Gastrocnemius medialis (tissue), 4 donors: ENCODE measurements at regions not wholly inside any gene's neighbourhood (a gene's known extent, or its start where the extent isn't known, plus 50 kb on each side); places are given as distances from the start of the nearest gene placed in this dataset.

Experiments
- POLR2A ChIP-seq, 2 donors: fragments of 450-650 bp; IDR thresholded peaks; one replicate each; pipeline ENCODE4 v1.6.1; 2017; ENCODE audit warnings: antibody characterized with exemption in 2 of 2, mild to moderate bottlenecking in 2 of 2, moderate library complexity in 2 of 2
- TF ChIP-seq, protein P1 (sequence below), 5 experiments: fragments of 450-650 bp in 3 of 5; fragments of 200-600 bp in 2 of 5; sonication (generic) in 2 of 5; IDR thresholded peaks in 4 of 5; conservative IDR thresholded peaks in 1 of 5; 1 replicate in 4 of 5; 2 replicates in 1 of 5; pipeline ENCODE4 v1.5.1; 2016 to 2019; ENCODE audit warnings: antibody characterized with exemption in 5 of 5, mild to moderate bottlenecking in 3 of 5, moderate library complexity in 3 of 5

DNA sequence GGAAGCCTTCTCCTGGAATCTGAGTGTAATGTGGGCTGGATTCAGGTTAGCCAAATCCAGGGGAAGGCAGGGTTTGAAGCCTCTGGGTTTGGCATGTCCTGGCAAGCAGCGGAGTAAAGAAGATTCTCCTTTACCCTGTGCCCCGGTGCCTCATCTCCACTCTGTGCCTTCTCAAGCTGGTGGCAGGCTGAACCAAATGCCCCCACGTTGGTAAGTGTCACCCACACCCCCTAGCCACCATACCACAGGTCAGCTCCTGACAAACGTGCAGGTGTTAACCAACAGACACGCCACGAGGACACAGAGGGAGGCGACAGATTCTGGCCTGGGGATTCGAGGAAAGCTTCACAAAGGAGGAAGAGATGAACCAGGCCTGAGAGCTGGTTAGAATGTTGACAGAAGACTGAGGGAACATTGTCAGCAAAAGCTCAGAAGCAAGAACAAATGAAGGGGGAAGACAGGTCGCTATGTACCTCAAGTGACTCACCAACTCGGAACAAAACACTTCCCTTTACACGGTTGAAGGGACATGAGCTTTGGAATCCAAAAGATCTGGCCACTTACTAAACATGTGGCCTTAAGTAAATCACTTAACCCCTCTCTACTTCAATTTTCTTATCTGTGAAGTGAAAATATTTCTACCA, 85.2 kb upstream of the LCLAT1 start:
- TF ChIP-seq, protein P1, sequence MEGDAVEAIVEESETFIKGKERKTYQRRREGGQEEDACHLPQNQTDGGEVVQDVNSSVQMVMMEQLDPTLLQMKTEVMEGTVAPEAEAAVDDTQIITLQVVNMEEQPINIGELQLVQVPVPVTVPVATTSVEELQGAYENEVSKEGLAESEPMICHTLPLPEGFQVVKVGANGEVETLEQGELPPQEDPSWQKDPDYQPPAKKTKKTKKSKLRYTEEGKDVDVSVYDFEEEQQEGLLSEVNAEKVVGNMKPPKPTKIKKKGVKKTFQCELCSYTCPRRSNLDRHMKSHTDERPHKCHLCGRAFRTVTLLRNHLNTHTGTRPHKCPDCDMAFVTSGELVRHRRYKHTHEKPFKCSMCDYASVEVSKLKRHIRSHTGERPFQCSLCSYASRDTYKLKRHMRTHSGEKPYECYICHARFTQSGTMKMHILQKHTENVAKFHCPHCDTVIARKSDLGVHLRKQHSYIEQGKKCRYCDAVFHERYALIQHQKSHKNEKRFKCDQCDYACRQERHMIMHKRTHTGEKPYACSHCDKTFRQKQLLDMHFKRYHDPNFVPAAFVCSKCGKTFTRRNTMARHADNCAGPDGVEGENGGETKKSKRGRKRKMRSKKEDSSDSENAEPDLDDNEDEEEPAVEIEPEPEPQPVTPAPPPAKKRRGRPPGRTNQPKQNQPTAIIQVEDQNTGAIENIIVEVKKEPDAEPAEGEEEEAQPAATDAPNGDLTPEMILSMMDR (IDR thresholded peaks at IDR 0.05 in 4 of 5, conservative IDR thresholded peaks at IDR 0.05 in 1 of 5), result no peak
- TF ChIP-seq POLR2A (IDR thresholded peaks at IDR 0.05), result no peak
